CD14-positive monocyte (primary cell): ENCODE measurements at regions not wholly inside any gene's neighbourhood (a gene's known extent, or its start where the extent isn't known, plus 50 kb on each side); places are given as distances from the start of the nearest gene placed in this dataset.

Source experiments
- DNase-seq, 3 donors: peaks; one replicate each; pipeline ENCODE4 v3.0.0-alpha.2; 2011 to 2022
- H2AFZ ChIP-seq: 2 replicates; pipeline ENCODE4 v1.6.0; 2012; ENCODE audit warnings: mild to moderate bottlenecking, low read depth, low read length, inconsistent platforms; ENCODE audit not compliant: insufficient read depth, poor library complexity, severe bottlenecking
- H3K27ac ChIP-seq, 2 donors: 1 replicate in 1 of 2; 2 replicates in 1 of 2; pipeline ENCODE4 v1.5.1; 2012 to 2013; ENCODE audit warnings: low read length in 2 of 2, control low read depth in 1 of 2, inconsistent platforms in 1 of 2, low read depth in 1 of 2, mild to moderate bottlenecking in 1 of 2
- H3K27me3 ChIP-seq, 2 donors: one replicate each; pipeline versions ENCODE4 v1.6.0 to v1.6.1; 2011 to 2013; ENCODE audit warnings: low read length in 2 of 2; ENCODE audit not compliant: control insufficient read depth in 2 of 2, insufficient read depth in 2 of 2
- H3K36me3 ChIP-seq, 2 donors: replicated peaks in 1 of 2; 1 replicate in 1 of 2; 2 replicates in 1 of 2; pipeline versions ENCODE4 v1.5.1 to v1.6.1; 2012 to 2013; ENCODE audit warnings: low read length in 2 of 2, control low read depth in 1 of 2, inconsistent platforms in 1 of 2, mild to moderate bottlenecking in 1 of 2; ENCODE audit not compliant: insufficient read depth in 2 of 2, control insufficient read depth in 1 of 2
- H3K4me1 ChIP-seq, 2 donors: 1 replicate in 1 of 2; 2 replicates in 1 of 2; pipeline versions ENCODE4 v1.5.1 to v1.6.1; 2012 to 2013; ENCODE audit warnings: low read length in 2 of 2, control low read depth in 1 of 2, inconsistent platforms in 1 of 2, mild to moderate bottlenecking in 1 of 2, moderate library complexity in 1 of 2; ENCODE audit not compliant: insufficient read depth in 2 of 2, control insufficient read depth in 1 of 2
- H3K4me2 ChIP-seq: replicated peaks from 2 replicates; pipeline ENCODE3; 2012; ENCODE audit warnings: low read length, moderate library complexity, mild to moderate bottlenecking; ENCODE audit not compliant: poor library complexity, severe bottlenecking; ENCODE audit errors: extremely low read depth
- H3K4me3 ChIP-seq, 3 experiments: fragments of 200-600 bp in 1 of 3; sonication (generic) in 1 of 3; replicated peaks in 1 of 3; 1 replicate in 2 of 3; 2 replicates in 1 of 3; pipeline ENCODE4 v1.5.1; 2011 to 2013; ENCODE audit warnings: low read length in 3 of 3, mild to moderate bottlenecking in 3 of 3, control low read depth in 2 of 3, low read depth in 2 of 3, inconsistent platforms in 1 of 3, moderate library complexity in 1 of 3
- H3K79me2 ChIP-seq: 2 replicates; pipeline ENCODE4 v1.6.0; 2012; ENCODE audit warnings: mild to moderate bottlenecking, control low read depth, inconsistent platforms, low read length, moderate library complexity; ENCODE audit not compliant: insufficient read depth
- H3K9ac ChIP-seq: 2 replicates; pipeline ENCODE4 v1.6.0; 2017; ENCODE audit warnings: low read length, mild to moderate bottlenecking; ENCODE audit not compliant: insufficient read depth, poor library complexity, severe bottlenecking
- H3K9me3 ChIP-seq, 2 donors: replicated peaks in 1 of 2; 1 replicate in 1 of 2; 2 replicates in 1 of 2; pipeline versions ENCODE4 v1.5.1 to v1.6.1; 2012 to 2013; ENCODE audit warnings: low read length in 2 of 2, control low read depth in 1 of 2; ENCODE audit not compliant: control insufficient read depth in 1 of 2, insufficient read depth in 1 of 2
- H4K20me1 ChIP-seq: 2 replicates; pipeline ENCODE4 v1.6.0; 2012; ENCODE audit warnings: mild to moderate bottlenecking, low read length, control low read depth, moderate library complexity; ENCODE audit not compliant: insufficient read depth
- H3K27ac Mint-ChIP-seq, 7 donors: one replicate each; pipeline ENCODE4 v1.8.0; 2020; ENCODE audit warnings: mild to moderate bottlenecking in 7 of 7, mixed read lengths in 7 of 7, moderate library complexity in 6 of 7, inconsistent platforms in 2 of 7
- H3K27me3 Mint-ChIP-seq, 3 donors: one replicate each; pipeline ENCODE4 v1.8.0; 2021 to 2022; ENCODE audit warnings: low read depth in 3 of 3, mild to moderate bottlenecking in 3 of 3, mixed read lengths in 3 of 3, moderate library complexity in 3 of 3, inconsistent platforms in 1 of 3
- H3K36me3 Mint-ChIP-seq, 2 donors: one replicate each; pipeline ENCODE4 v1.8.0; 2020; ENCODE audit warnings: mixed read lengths in 2 of 2, inconsistent platforms in 1 of 2, mild to moderate bottlenecking in 1 of 2
- H3K4me1 Mint-ChIP-seq: one replicate; pipeline ENCODE4 v1.8.0; 2020; ENCODE audit warnings: mild to moderate bottlenecking, mixed read lengths
- H3K4me3 Mint-ChIP-seq, 2 donors: one replicate each; pipeline ENCODE4 v1.8.0; 2020; ENCODE audit warnings: mild to moderate bottlenecking in 2 of 2, mixed read lengths in 2 of 2, moderate library complexity in 1 of 2
- H3K9me3 Mint-ChIP-seq, 7 donors: one replicate each; pipeline ENCODE4 v1.8.0; 2020 to 2022; ENCODE audit warnings: mixed read lengths in 7 of 7, mild to moderate bottlenecking in 6 of 7, moderate library complexity in 6 of 7, inconsistent platforms in 2 of 7
- CTCF ChIP-seq: fragments of 200-600 bp; IDR thresholded peaks from one replicate; pipeline ENCODE4 v1.8.0; 2022; ENCODE audit warnings: antibody characterized with exemption, mild to moderate bottlenecking
- WGBS: methylation state at CpG from one replicate; pipeline ENCODE4 v1.1.5; 2013; ENCODE audit warnings: missing lambda C conversion rate; ENCODE audit not compliant: insufficient coverage; 5-methylcytosine and 5-hydroxymethylcytosine counted together
- intact Hi-C, 2 donors: fragments of 100-400 bp; cut with micrococcal nuclease; formaldehyde crosslinking; loops; one replicate each; pipeline versions ENCODE4 v1.15.0 to v1.15.1; 2023

DNA sequence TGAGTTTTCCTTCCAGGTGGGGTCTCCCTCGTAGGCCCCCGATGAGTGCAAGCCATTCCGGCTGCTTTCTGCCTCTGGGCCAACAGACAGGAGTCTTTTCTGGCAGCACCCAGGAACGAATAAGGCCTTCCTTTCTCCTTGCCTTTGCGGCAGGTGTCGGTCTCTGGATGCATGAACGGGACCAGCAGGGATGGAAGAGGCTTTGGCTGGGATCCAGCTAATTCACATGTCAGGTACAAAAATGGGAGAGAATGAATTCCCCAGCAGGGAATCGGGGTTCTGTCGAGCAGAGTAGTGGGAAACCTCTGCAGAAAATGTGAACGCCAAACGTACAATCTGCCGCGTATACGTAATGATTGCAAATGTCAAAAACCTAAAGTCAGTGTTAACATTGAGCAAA, 146.1 kb upstream of the TBL1X start:
- Histone ChIP-seq H3K9me3 (no peaks in the 10 kb centered on the region), H3K27ac (no peak overlapping the region), H3K4me1 (peaks cover 39 to 45% of the 10 kb centered on the region in 2 donors), H3K27me3 (peaks cover 0 to 9% of the 10 kb centered on the region in 2 donors), H3K36me3 (no peaks in the 10 kb centered on the region), H3K4me2 (no peak overlapping the region), H2AFZ (no peak overlapping the region), H3K4me3 (no peak overlapping the region), H4K20me1 (no peaks in the 10 kb centered on the region), H3K79me2 (no peaks in the 10 kb centered on the region), H3K9ac (no peak overlapping the region)
- Mint-ChIP-seq H3K4me3 (no peak overlapping the region), H3K9me3 (peaks cover 0 to 6% (median 0%) of the 10 kb centered on the region in 7 donors), H3K36me3 (no peaks in the 10 kb centered on the region), H3K27ac (peak overlapping the region in 2 of 7 donors; percentile 11 to 30), H3K4me1 (peaks cover 40% of the 10 kb centered on the region), H3K27me3 (peaks cover 0 to 30% (median 2%) of the 10 kb centered on the region in 3 donors)
- intact Hi-C loops: no loop called here
- no peak for TF ChIP-seq CTCF
- WGBS: 92% methylated on average over 2 of the region's 14 CpGs
- DNase-seq: no peak

GRCh38 chrX:9320940-9321339, 143.9 kb upstream of the TBL1X start:
- Mint-ChIP-seq H3K4me1 (peaks cover 35% of the 10 kb centered on the region), H3K27me3 (peaks cover 0 to 32% (median 2%) of the 10 kb centered on the region in 3 donors), H3K27ac (no peak overlapping the region), H3K9me3 (peaks cover 0 to 5% (median 0%) of the 10 kb centered on the region in 7 donors), H3K4me3 (no peak overlapping the region), H3K36me3 (no peaks in the 10 kb centered on the region)
- WGBS: no CpG with 5 or more reads among the region's 7 CpGs
- no peak overlapping the region for H3K9ac ChIP-seq
- H3K27me3 ChIP-seq: peaks cover 0 to 9% of the 10 kb centered on the region in 2 donors
- no peak overlapping the region for H3K4me2 ChIP-seq
- no peak overlapping the region for H3K27ac ChIP-seq
- no peak for DNase-seq
- no peaks in the 10 kb centered on the region for H4K20me1 ChIP-seq
- no peaks in the 10 kb centered on the region for H3K9me3 ChIP-seq
- H3K36me3 ChIP-seq: no peaks in the 10 kb centered on the region
- no peak overlapping the region for H3K4me3 ChIP-seq
- no peak for TF ChIP-seq CTCF
- H3K4me1 ChIP-seq: peaks cover 29 to 31% of the 10 kb centered on the region in 2 donors
- no peak overlapping the region for H2AFZ ChIP-seq
- H3K79me2 ChIP-seq: no peaks in the 10 kb centered on the region
- intact Hi-C loops: no loop called here
